OCI-LY7 (cell line): ENCODE measurements at regions not wholly inside any gene's neighbourhood (a gene's known extent, or its start where the extent isn't known, plus 50 kb on each side); places are given as distances from the start of the nearest gene placed in this dataset.

Experiments used
- BruUV-seq: library from RNA; stranded (reverse); fragments of 400-500 nt; replicated peaks from 2 replicates; lab custom pipeline; 2021; lab: Mats Ljungman, UMichigan
- CTCF ChIA-PET: fragments of 300-600 bp; sonication (Branson Sonifier 250); formaldehyde crosslinking; loops from one replicate; lab custom pipeline; 2022; ENCODE audit warnings: antibody characterized with exemption; ENCODE audit not compliant: unreplicated experiment; lab: Charles Lee
- POLR2A ChIA-PET: fragments of 300-600 bp; sonication (Branson Sonifier 250); formaldehyde crosslinking; loops from one replicate; lab custom pipeline; 2022; ENCODE audit warnings: antibody characterized with exemption; lab: Charles Lee
- DNase-seq: peaks from one replicate; pipeline ENCODE4 v3.0.0-alpha.2; 2015; ENCODE audit warnings: low spot score
- H2AFZ ChIP-seq: fragments of 200-600 bp; sonication (generic), shearing (Covaris generic); 2 replicates; pipeline ENCODE4 v1.6.1; 2014; ENCODE audit warnings: mild to moderate bottlenecking, antibody characterized with exemption, low read length, moderate library complexity
- H3K27ac ChIP-seq: fragments of 200-600 bp; sonication (generic); 2 replicates; pipeline ENCODE4 v1.5.1; 2014; ENCODE audit warnings: mixed run types, low read depth, mild to moderate bottlenecking, moderate library complexity, low read length, inconsistent platforms; ENCODE audit not compliant: poor library complexity, severe bottlenecking
- H3K36me3 ChIP-seq: fragments of 200-600 bp; sonication (generic); 2 replicates; pipeline ENCODE4 v1.6.1; 2014; ENCODE audit warnings: mild to moderate bottlenecking, antibody characterized with exemption, low read length, moderate library complexity, mixed read lengths; ENCODE audit not compliant: insufficient read depth
- H3K4me1 ChIP-seq: fragments of 200-600 bp; sonication (generic); 2 replicates; pipeline ENCODE4 v1.5.1; 2014; ENCODE audit warnings: mild to moderate bottlenecking, low read length; ENCODE audit not compliant: insufficient read depth, poor library complexity, severe bottlenecking
- H3K4me2 ChIP-seq: fragments of 200-600 bp; sonication (generic); 2 replicates; pipeline ENCODE4 v1.6.1; 2014; ENCODE audit warnings: mild to moderate bottlenecking, low read length
- H3K4me3 ChIP-seq: fragments of 200-600 bp; sonication (generic); 2 replicates; pipeline ENCODE4 v1.5.1; 2014; ENCODE audit warnings: mild to moderate bottlenecking, low read depth, low read length; ENCODE audit not compliant: poor library complexity, severe bottlenecking
- H3K79me2 ChIP-seq: fragments of 200-600 bp; sonication (generic); 2 replicates; pipeline ENCODE4 v1.6.1; 2016; ENCODE audit warnings: low read depth, mild to moderate bottlenecking, low read length, moderate library complexity, mixed read lengths; ENCODE audit not compliant: insufficient read depth
- H3K9me2 ChIP-seq: fragments of 200-600 bp; sonication (generic); 2 replicates; pipeline ENCODE4 v1.6.1; 2016; ENCODE audit warnings: mild to moderate bottlenecking, low read length, mixed read lengths; ENCODE audit not compliant: insufficient read depth
- H3K9me3 ChIP-seq: fragments of 200-600 bp; sonication (generic); 2 replicates; pipeline ENCODE4 v1.6.1; 2014; ENCODE audit warnings: mild to moderate bottlenecking, mixed run types, low read length, mixed read lengths
- H4K20me1 ChIP-seq: fragments of 200-600 bp; sonication (generic); 2 replicates; pipeline ENCODE4 v1.6.1; 2014; ENCODE audit warnings: mild to moderate bottlenecking, antibody characterized with exemption, low read length, moderate library complexity, mixed read lengths; ENCODE audit not compliant: insufficient read depth
- EZH2phosphoT487 ChIP-seq: fragments of 200-600 bp; sonication (generic); IDR thresholded peaks from 2 replicates; pipeline ENCODE4 v1.6.1; 2018; ENCODE audit warnings: low read depth, borderline replicate concordance, mild to moderate bottlenecking, mixed run types, antibody characterized with exemption, low read length, moderate library complexity, mixed read lengths
- intact Hi-C: fragments of 100-400 bp; cut with micrococcal nuclease; formaldehyde crosslinking; loops from one replicate; pipeline ENCODE4 v1.10.0; 2022; ENCODE audit not compliant: unreplicated experiment
- TF ChIP-seq, protein P1 (sequence below): fragments of 200-600 bp; sonication (generic); conservative IDR thresholded peaks from 2 replicates; pipeline ENCODE4 v1.5.1; 2014; ENCODE audit warnings: mild to moderate bottlenecking, antibody characterized with exemption, low read length, moderate library complexity, mixed read lengths

DNA sequence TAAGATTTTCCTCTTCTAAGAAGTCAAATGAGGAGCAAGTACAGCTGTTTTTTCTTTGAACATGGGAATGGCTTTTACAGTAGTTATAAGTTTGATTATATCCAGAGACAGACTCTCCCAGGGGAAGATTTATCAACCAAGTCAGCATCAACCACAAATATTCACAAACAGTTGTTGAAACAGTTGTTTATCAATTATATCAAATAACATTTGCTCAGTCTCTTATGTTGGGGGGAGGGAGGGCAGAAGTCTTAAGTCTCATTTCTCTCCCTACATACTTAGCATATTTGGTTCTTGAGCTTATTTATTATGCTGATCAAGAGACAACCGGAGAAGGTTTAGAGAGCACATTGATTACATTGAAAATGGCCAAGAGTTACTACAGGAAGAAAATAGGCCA lies 110.1 kb downstream of the FBXO8 start:
- intact Hi-C loops: no loop called here
- H4K20me1 ChIP-seq: no peaks in the 10 kb centered on the region; the same call in 1 of the 2 replicates
- no peaks in the 10 kb centered on the region for H3K9me2 ChIP-seq
- H3K27ac ChIP-seq: no peak overlapping the region
- H3K9me3 ChIP-seq: no peaks in the 10 kb centered on the region
- no TSS peak for BruUV-seq
- POLR2A ChIA-PET: interaction anchor here (0.7 kb wide), 1 partner anchor 50 kb away, joined by 3 read pairs; no protein-coding TSS in a partner anchor
- H3K36me3 ChIP-seq: no peaks in the 10 kb centered on the region
- TF ChIP-seq, protein P1, sequence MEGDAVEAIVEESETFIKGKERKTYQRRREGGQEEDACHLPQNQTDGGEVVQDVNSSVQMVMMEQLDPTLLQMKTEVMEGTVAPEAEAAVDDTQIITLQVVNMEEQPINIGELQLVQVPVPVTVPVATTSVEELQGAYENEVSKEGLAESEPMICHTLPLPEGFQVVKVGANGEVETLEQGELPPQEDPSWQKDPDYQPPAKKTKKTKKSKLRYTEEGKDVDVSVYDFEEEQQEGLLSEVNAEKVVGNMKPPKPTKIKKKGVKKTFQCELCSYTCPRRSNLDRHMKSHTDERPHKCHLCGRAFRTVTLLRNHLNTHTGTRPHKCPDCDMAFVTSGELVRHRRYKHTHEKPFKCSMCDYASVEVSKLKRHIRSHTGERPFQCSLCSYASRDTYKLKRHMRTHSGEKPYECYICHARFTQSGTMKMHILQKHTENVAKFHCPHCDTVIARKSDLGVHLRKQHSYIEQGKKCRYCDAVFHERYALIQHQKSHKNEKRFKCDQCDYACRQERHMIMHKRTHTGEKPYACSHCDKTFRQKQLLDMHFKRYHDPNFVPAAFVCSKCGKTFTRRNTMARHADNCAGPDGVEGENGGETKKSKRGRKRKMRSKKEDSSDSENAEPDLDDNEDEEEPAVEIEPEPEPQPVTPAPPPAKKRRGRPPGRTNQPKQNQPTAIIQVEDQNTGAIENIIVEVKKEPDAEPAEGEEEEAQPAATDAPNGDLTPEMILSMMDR: no peak
- TF ChIP-seq EZH2phosphoT487: no peak
- H2AFZ ChIP-seq: no peak overlapping the region
- H3K4me2 ChIP-seq: no peak overlapping the region
- CTCF ChIA-PET: no interaction called here
- no peaks in the 10 kb centered on the region for H3K4me1 ChIP-seq
- no peak overlapping the region for H3K4me3 ChIP-seq
- no peak for DNase-seq
- H3K79me2 ChIP-seq: no peaks in the 10 kb centered on the region

DNA sequence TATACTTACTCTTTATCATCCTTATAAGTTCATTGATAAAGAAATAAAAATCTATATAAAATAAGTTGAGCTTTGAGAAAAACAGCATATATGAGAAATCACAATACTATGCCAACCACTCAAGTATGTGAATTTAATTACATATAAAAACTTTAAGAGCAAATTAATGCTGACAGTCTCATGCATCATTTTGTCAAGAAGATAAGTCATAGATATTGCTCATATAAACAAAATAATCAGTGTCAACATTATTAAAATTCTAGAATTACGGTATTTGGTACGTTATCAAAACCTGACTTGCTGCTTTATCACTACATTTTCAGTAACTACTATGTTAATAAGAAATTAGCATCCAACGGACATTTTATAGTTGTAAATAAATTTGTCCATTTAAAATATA lies 111.2 kb downstream of the FBXO8 start:
- no TSS peak for BruUV-seq
- ChIA-PET POLR2A (no interaction called here), CTCF (no interaction called here)
- no peak overlapping the region for H3K4me3 ChIP-seq
- no peak for DNase-seq
- H2AFZ ChIP-seq: no peak overlapping the region
- TF ChIP-seq, protein P1: no peak
- TF ChIP-seq EZH2phosphoT487: no peak
- no peaks in the 10 kb centered on the region; the same call in 1 of the 2 replicates for H4K20me1 ChIP-seq
- no peaks in the 10 kb centered on the region for H3K36me3 ChIP-seq
- no peak overlapping the region for H3K27ac ChIP-seq
- no peak overlapping the region for H3K4me2 ChIP-seq
- no peaks in the 10 kb centered on the region for H3K9me2 ChIP-seq
- no peaks in the 10 kb centered on the region for H3K79me2 ChIP-seq
- H3K4me1 ChIP-seq: no peaks in the 10 kb centered on the region
- intact Hi-C loops: no loop called here
- H3K9me3 ChIP-seq: no peaks in the 10 kb centered on the region

DNA sequence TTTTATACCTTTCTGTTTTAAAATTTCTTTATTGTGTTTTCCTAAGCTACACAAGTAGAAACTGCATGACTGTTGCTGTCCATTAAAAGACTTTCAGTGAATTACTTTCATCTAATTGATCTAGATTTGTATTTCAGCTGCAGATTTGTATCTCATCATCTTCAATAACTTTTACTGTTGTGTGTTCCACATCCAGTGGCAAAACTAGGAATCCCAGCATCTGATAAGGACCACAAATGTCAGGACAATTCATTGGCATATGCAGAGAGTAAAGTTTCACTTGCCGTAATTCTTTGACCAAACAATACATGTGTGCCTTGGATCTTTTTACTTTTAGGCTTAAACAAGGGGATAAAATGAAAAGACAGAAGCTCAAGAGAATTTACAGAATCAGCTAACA lies 112.6 kb downstream of the FBXO8 start:
- Histone ChIP-seq H3K27ac (no peak overlapping the region), H2AFZ (no peak overlapping the region), H3K9me2 (no peaks in the 10 kb centered on the region), H3K4me2 (no peak overlapping the region), H3K79me2 (no peaks in the 10 kb centered on the region), H3K36me3 (no peaks in the 10 kb centered on the region), H4K20me1 (no peaks in the 10 kb centered on the region), H3K4me1 (no peaks in the 10 kb centered on the region), H3K4me3 (no peak overlapping the region), H3K9me3 (no peaks in the 10 kb centered on the region)
- no peak for DNase-seq
- no TSS peak for BruUV-seq
- TF ChIP-seq, protein P1: no peak
- TF ChIP-seq EZH2phosphoT487: no peak
- ChIA-PET CTCF (no interaction called here), POLR2A (no interaction called here)
- intact Hi-C loops: no loop called here
